ENCODE measurements at regions not wholly inside any gene's neighbourhood (a gene's known extent, or its start where the extent isn't known, plus 50 kb on each side); places are given as distances from the start of the nearest gene placed in this dataset.

- no peak for TF ChIP-seq CTCF (IDR thresholded peaks at IDR 0.05)
- TF ChIP-seq EP300 (IDR thresholded peaks at IDR 0.05): no peak
- no peak for TF ChIP-seq POLR2A (IDR thresholded peaks at IDR 0.05)
These were observed 377.5 kb downstream of the LMO4 start for GRCh38 chr1:87706203-87706602.

DNA sequence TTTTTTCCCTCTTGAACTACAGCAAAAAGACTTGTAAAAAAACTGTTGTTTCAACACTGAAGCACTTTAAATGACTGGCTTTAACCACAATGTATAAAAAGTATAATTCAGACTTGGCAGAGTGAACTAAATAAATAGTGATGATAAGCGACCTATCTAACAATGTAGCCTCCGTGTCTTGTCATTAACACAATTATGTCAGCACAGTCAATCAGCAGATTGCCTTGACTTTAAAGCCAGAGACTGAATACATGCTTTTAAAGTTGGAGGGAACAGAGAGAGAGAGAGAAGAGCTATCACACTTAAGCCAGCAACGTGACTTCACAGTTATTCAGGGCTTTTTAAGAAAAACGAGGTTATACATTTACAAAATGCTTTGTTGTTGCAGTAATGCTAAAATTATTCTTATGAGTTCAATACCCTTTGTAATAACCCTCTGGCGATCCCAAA, 378.1 kb downstream of the LMO4 start:
- DNase-seq (ENCODE audit: low spot score in 2 of 2): no peak

More at GRCh38 chr1:87706203-87706602, 377.5 kb downstream of the LMO4 start:
- no peaks in the 10 kb centered on the region for H3K4me1 ChIP-seq
- peaks cover 0 to 19% (median 5%) of the 10 kb centered on the region in 4 donors for H3K9me3 ChIP-seq
- H3K27ac ChIP-seq: no peak overlapping the region
- DNase-seq (ENCODE audit: low spot score in 2 of 2): no peak
- no peak overlapping the region for H3K4me3 ChIP-seq
- no peaks in the 10 kb centered on the region for H3K27me3 ChIP-seq
- H3K36me3 ChIP-seq: no peaks in the 10 kb centered on the region

DNA sequence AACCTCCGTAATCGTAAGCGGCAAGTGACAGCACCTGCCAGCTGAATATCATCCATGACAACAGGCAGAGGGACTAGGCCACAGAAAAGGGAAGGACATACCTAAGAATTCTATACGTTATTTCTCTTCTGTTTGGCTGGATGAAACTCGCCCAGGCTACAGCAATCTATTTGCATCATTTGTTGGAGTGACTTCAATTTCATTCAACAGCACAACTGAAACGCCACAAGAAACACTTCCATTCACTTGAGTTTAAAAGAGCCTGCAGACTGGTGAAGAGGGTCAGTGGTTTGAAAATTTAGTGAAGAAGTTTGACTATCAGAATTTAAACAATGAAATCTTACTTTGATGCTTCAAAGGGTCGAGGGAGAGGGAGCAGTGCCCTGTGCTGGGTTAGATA, 378.7 kb downstream of the LMO4 start:
- H3K27me3 ChIP-seq: no peaks in the 10 kb centered on the region
- 84 to 85% methylated on average over 7 of the region's 7 CpGs for WGBS, 2 donors
- no peak for TF ChIP-seq EP300 (IDR thresholded peaks at IDR 0.05)
- H3K36me3 ChIP-seq: no peaks in the 10 kb centered on the region
- H3K9me3 ChIP-seq: peaks cover 0 to 7% (median 2%) of the 10 kb centered on the region in 4 donors
- no peak overlapping the region for H3K27ac ChIP-seq
- H3K4me1 ChIP-seq: no peaks in the 10 kb centered on the region
- H3K4me3 ChIP-seq: no peak overlapping the region
- DNase-seq (ENCODE audit: low spot score in 2 of 2): no peak

More for the DNA sequence above, 378.1 kb downstream of the LMO4 start:
- no peaks in the 10 kb centered on the region for H3K36me3 ChIP-seq
- TF ChIP-seq EP300 (IDR thresholded peaks at IDR 0.05): no peak
- TF ChIP-seq CTCF (IDR thresholded peaks at IDR 0.05): no peak
- no peak for TF ChIP-seq POLR2A (IDR thresholded peaks at IDR 0.05)
- peaks cover 0 to 13% (median 5%) of the 10 kb centered on the region in 4 donors for H3K9me3 ChIP-seq
- H3K4me3 ChIP-seq: no peak overlapping the region
- no peaks in the 10 kb centered on the region for H3K27me3 ChIP-seq
- no peaks in the 10 kb centered on the region for H3K4me1 ChIP-seq
- whole genome bisulfite sequencing, 2 donors: 47 to 49% methylated on average over 5 of the region's 5 CpGs
- no peak overlapping the region for H3K27ac ChIP-seq

- Histone ChIP-seq H3K27ac (no peak overlapping the region), H3K4me1 (peaks cover 0 to 4% (median 1%) of the 10 kb centered on the region in 4 donors), H3K9me3 (no peaks in the 10 kb centered on the region), H3K27me3 (no peaks in the 10 kb centered on the region), H3K36me3 (no peaks in the 10 kb centered on the region), H3K4me3 (no peak overlapping the region)
- no peak for DNase-seq (ENCODE audit: low spot score in 2 of 2)
- WGBS, 2 donors: 58 to 73% methylated on average over 2 of the region's 2 CpGs
- TF ChIP-seq CTCF (IDR thresholded peaks at IDR 0.05) (no peak), EP300 (IDR thresholded peaks at IDR 0.05) (no peak)
These were observed 383.8 kb downstream of the LMO4 start for GRCh38 chr1:87712261-87713010.

GRCh38 chr1:87714278-87714677, 385.6 kb downstream of the LMO4 start:
- TF ChIP-seq EP300 (IDR thresholded peaks at IDR 0.05) (no peak), CTCF (IDR thresholded peaks at IDR 0.05) (no peak), POLR2A (IDR thresholded peaks at IDR 0.05) (no peak)
- no peak overlapping the region for H3K27ac ChIP-seq
- no peak overlapping the region for H3K4me3 ChIP-seq
- no peaks in the 10 kb centered on the region for H3K9me3 ChIP-seq
- H3K36me3 ChIP-seq: no peaks in the 10 kb centered on the region
- no peaks in the 10 kb centered on the region for H3K27me3 ChIP-seq
- DNase-seq (ENCODE audit: low spot score in 2 of 2): no peak
- peaks cover 0 to 5% (median 2%) of the 10 kb centered on the region in 4 donors for H3K4me1 ChIP-seq
- 78 to 96% methylated on average over 2 of the region's 2 CpGs for WGBS, 2 donors
